M059J (cell line): ENCODE measurements at regions not wholly inside any gene's neighbourhood (a gene's known extent, or its start where the extent isn't known, plus 50 kb on each side); places are given as distances from the start of the nearest gene placed in this dataset.

ENCODE experiments used
- DNase-seq: peaks from one replicate; pipeline ENCODE4 v3.0.0-alpha.2; 2012; ENCODE audit warnings: low read depth

GRCh38 chr11:109747839-109748238 is 325.8 kb downstream of the C11orf87 start:
- DNase-seq = peak; percentile 65

GRCh38 chr11:109749476-109749875 is 327.5 kb downstream of the C11orf87 start:
- no peak for DNase-seq

- DNase-seq = no peak
Observed at GRCh38 chr11:109750964-109751363, 329.0 kb downstream of the C11orf87 start.

- peak; percentile 36 for DNase-seq
Observed at GRCh38 chr11:109752212-109752825, 330.3 kb downstream of the C11orf87 start.

- DNase-seq = no peak
Observed at GRCh38 chr11:109756521-109756920, 334.5 kb downstream of the C11orf87 start.

GRCh38 chr11:109756951-109757350 is 335.0 kb downstream of the C11orf87 start:
- DNase-seq = no peak

GRCh38 chr11:109762546-109762945 is 330.6 kb upstream of the ZC3H12C start:
- DNase-seq = no peak

- DNase-seq = no peak
Observed at GRCh38 chr11:109765709-109766311, 327.4 kb upstream of the ZC3H12C start.

GRCh38 chr11:109769858-109770257 is 323.3 kb upstream of the ZC3H12C start:
- DNase-seq = no peak

- no peak for DNase-seq
Observed at GRCh38 chr11:109770323-109770722, 322.9 kb upstream of the ZC3H12C start.

GRCh38 chr11:109772892-109773291 is 320.3 kb upstream of the ZC3H12C start:
- DNase-seq = no peak

GRCh38 chr11:109775686-109776085 is 317.5 kb upstream of the ZC3H12C start:
- no peak for DNase-seq

- no peak for DNase-seq
Observed at GRCh38 chr11:109783014-109783413, 310.2 kb upstream of the ZC3H12C start.

GRCh38 chr11:109783840-109784239 is 309.4 kb upstream of the ZC3H12C start:
- no peak for DNase-seq

GRCh38 chr11:109784536-109784935 is 308.7 kb upstream of the ZC3H12C start:
- no peak for DNase-seq

GRCh38 chr11:109785198-109785597 is 308.0 kb upstream of the ZC3H12C start:
- DNase-seq = no peak

GRCh38 chr11:109785714-109786113 is 307.5 kb upstream of the ZC3H12C start:
- DNase-seq = peak; percentile 57

GRCh38 chr11:109788948-109789490 is 304.2 kb upstream of the ZC3H12C start:
- no peak for DNase-seq

- peak; percentile 37 for DNase-seq
Observed at GRCh38 chr11:109789901-109790300, 303.3 kb upstream of the ZC3H12C start.

- DNase-seq = no peak
Observed at GRCh38 chr11:109791337-109791736, 301.9 kb upstream of the ZC3H12C start.

- peak; percentile 56 for DNase-seq
Observed at GRCh38 chr11:109794501-109794900, 298.7 kb upstream of the ZC3H12C start.

- DNase-seq = peak; percentile 79
Observed at GRCh38 chr11:109795234-109795633, 298.0 kb upstream of the ZC3H12C start.

- no peak for DNase-seq
Observed at GRCh38 chr11:109796253-109796652, 296.9 kb upstream of the ZC3H12C start.

- no peak for DNase-seq
Observed at GRCh38 chr11:109798521-109798920, 294.7 kb upstream of the ZC3H12C start.
